ENCODE measurements at regions not wholly inside any gene's neighbourhood (a gene's known extent, or its start where the extent isn't known, plus 50 kb on each side); places are given as distances from the start of the nearest gene placed in this dataset.

GRCh38 chr10:111150691-111151090 is 73.9 kb downstream of the ADRA2A start:
- 81 to 84% methylated on average over 7 of the region's 7 CpGs for WGBS, 2 donors
- Histone ChIP-seq H3K4me1 (ENCODE audit: control insufficient read depth in 2 of 2, insufficient read depth in 2 of 2, low read length in 1 of 2) (no peaks in the 10 kb centered on the region), H3K9me3 (ENCODE audit: control insufficient read depth in 2 of 2, insufficient read depth in 1 of 2, low read depth in 1 of 2, low read length in 1 of 2) (no peaks in the 10 kb centered on the region), H3K36me3 (ENCODE audit: control insufficient read depth in 2 of 2, insufficient read depth in 2 of 2, low read length in 1 of 2) (no peaks in the 10 kb centered on the region), H3K27ac (ENCODE audit: low read depth in 2 of 2, low read length in 1 of 2) (no peak overlapping the region), H3K4me3 (ENCODE audit: low read depth in 1 of 2, low read length in 2 of 2) (no peak overlapping the region), H3K27me3 (ENCODE audit: control insufficient read depth in 1 of 2, insufficient read depth in 2 of 2, low read length in 2 of 2) (peaks cover 0 to 5% of the 10 kb centered on the region in 2 donors)

GRCh38 chr10:111151595-111152307 is 74.9 kb downstream of the ADRA2A start:
- Histone ChIP-seq H3K9me3 (ENCODE audit: control insufficient read depth in 2 of 2, insufficient read depth in 1 of 2, low read depth in 1 of 2, low read length in 1 of 2) (no peaks in the 10 kb centered on the region), H3K4me1 (ENCODE audit: control insufficient read depth in 2 of 2, insufficient read depth in 2 of 2, low read length in 1 of 2) (no peaks in the 10 kb centered on the region), H3K36me3 (ENCODE audit: control insufficient read depth in 2 of 2, insufficient read depth in 2 of 2, low read length in 1 of 2) (no peaks in the 10 kb centered on the region), H3K4me3 (ENCODE audit: low read depth in 1 of 2, low read length in 2 of 2) (no peak overlapping the region), H3K27me3 (ENCODE audit: control insufficient read depth in 1 of 2, insufficient read depth in 2 of 2, low read length in 2 of 2) (peaks cover 0 to 3% of the 10 kb centered on the region in 2 donors), H3K27ac (ENCODE audit: low read depth in 2 of 2, low read length in 1 of 2) (no peak overlapping the region)
- WGBS, 2 donors: 68 to 74% methylated on average over 14 of the region's 14 CpGs

GRCh38 chr10:111156754-111157153 is 79.9 kb downstream of the ADRA2A start:
- H3K27ac ChIP-seq (ENCODE audit: low read depth in 2 of 2, low read length in 1 of 2): no peak overlapping the region
- no peaks in the 10 kb centered on the region for H3K36me3 ChIP-seq (ENCODE audit: control insufficient read depth in 2 of 2, insufficient read depth in 2 of 2, low read length in 1 of 2)
- peaks cover 0 to 3% of the 10 kb centered on the region in 2 donors for H3K27me3 ChIP-seq (ENCODE audit: control insufficient read depth in 1 of 2, insufficient read depth in 2 of 2, low read length in 2 of 2)
- H3K4me1 ChIP-seq (ENCODE audit: control insufficient read depth in 2 of 2, insufficient read depth in 2 of 2, low read length in 1 of 2): no peaks in the 10 kb centered on the region
- H3K9me3 ChIP-seq (ENCODE audit: control insufficient read depth in 2 of 2, insufficient read depth in 1 of 2, low read depth in 1 of 2, low read length in 1 of 2): no peaks in the 10 kb centered on the region
- no peak overlapping the region for H3K4me3 ChIP-seq (ENCODE audit: low read depth in 1 of 2, low read length in 2 of 2)
- 83% methylated on average over 2 of the region's 2 CpGs for WGBS, 2 donors

- no peak overlapping the region for H3K4me3 ChIP-seq (ENCODE audit: low read depth in 1 of 2, low read length in 2 of 2)
- no peak overlapping the region for H3K27ac ChIP-seq (ENCODE audit: low read depth in 2 of 2, low read length in 1 of 2)
- peaks cover 0 to 3% of the 10 kb centered on the region in 2 donors for H3K27me3 ChIP-seq (ENCODE audit: control insufficient read depth in 1 of 2, insufficient read depth in 2 of 2, low read length in 2 of 2)
- WGBS, 2 donors: 78 to 85% methylated on average over 3 of the region's 3 CpGs
- H3K36me3 ChIP-seq (ENCODE audit: control insufficient read depth in 2 of 2, insufficient read depth in 2 of 2, low read length in 1 of 2): no peaks in the 10 kb centered on the region
- no peaks in the 10 kb centered on the region for H3K4me1 ChIP-seq (ENCODE audit: control insufficient read depth in 2 of 2, insufficient read depth in 2 of 2, low read length in 1 of 2)
- no peaks in the 10 kb centered on the region for H3K9me3 ChIP-seq (ENCODE audit: control insufficient read depth in 2 of 2, insufficient read depth in 1 of 2, low read depth in 1 of 2, low read length in 1 of 2)
These were observed 81.8 kb downstream of the ADRA2A start for GRCh38 chr10:111158595-111158994.

GRCh38 chr10:111161109-111161874 is 84.5 kb downstream of the ADRA2A start:
- Histone ChIP-seq H3K27me3 (ENCODE audit: control insufficient read depth in 1 of 2, insufficient read depth in 2 of 2, low read length in 2 of 2) (no peaks in the 10 kb centered on the region), H3K9me3 (ENCODE audit: control insufficient read depth in 2 of 2, insufficient read depth in 1 of 2, low read depth in 1 of 2, low read length in 1 of 2) (peaks cover 0 to under 1% of the 10 kb centered on the region in 2 donors), H3K27ac (ENCODE audit: low read depth in 2 of 2, low read length in 1 of 2) (no peak overlapping the region), H3K4me1 (ENCODE audit: control insufficient read depth in 2 of 2, insufficient read depth in 2 of 2, low read length in 1 of 2) (no peaks in the 10 kb centered on the region), H3K4me3 (ENCODE audit: low read depth in 1 of 2, low read length in 2 of 2) (no peak overlapping the region), H3K36me3 (ENCODE audit: control insufficient read depth in 2 of 2, insufficient read depth in 2 of 2, low read length in 1 of 2) (no peaks in the 10 kb centered on the region)
- 62 to 64% methylated on average over 7 of the region's 7 CpGs for WGBS, 2 donors

GRCh38 chr10:111171183-111171582 is 94.4 kb downstream of the ADRA2A start:
- Histone ChIP-seq H3K36me3 (ENCODE audit: control insufficient read depth in 2 of 2, insufficient read depth in 2 of 2, low read length in 1 of 2) (no peaks in the 10 kb centered on the region), H3K27me3 (ENCODE audit: control insufficient read depth in 1 of 2, insufficient read depth in 2 of 2, low read length in 2 of 2) (no peaks in the 10 kb centered on the region), H3K9me3 (ENCODE audit: control insufficient read depth in 2 of 2, insufficient read depth in 1 of 2, low read depth in 1 of 2, low read length in 1 of 2) (peaks cover 0 to 4% of the 10 kb centered on the region in 2 donors), H3K27ac (ENCODE audit: low read depth in 2 of 2, low read length in 1 of 2) (no peak overlapping the region), H3K4me1 (ENCODE audit: control insufficient read depth in 2 of 2, insufficient read depth in 2 of 2, low read length in 1 of 2) (no peaks in the 10 kb centered on the region), H3K4me3 (ENCODE audit: low read depth in 1 of 2, low read length in 2 of 2) (no peak overlapping the region)
- 91 to 96% methylated on average over 1 of the region's 1 CpG for WGBS, 2 donors

GRCh38 chr10:111175787-111176186 is 99.0 kb downstream of the ADRA2A start:
- no peaks in the 10 kb centered on the region for H3K36me3 ChIP-seq (ENCODE audit: control insufficient read depth in 2 of 2, insufficient read depth in 2 of 2, low read length in 1 of 2)
- H3K4me3 ChIP-seq (ENCODE audit: low read depth in 1 of 2, low read length in 2 of 2): no peak overlapping the region
- no peaks in the 10 kb centered on the region for H3K4me1 ChIP-seq (ENCODE audit: control insufficient read depth in 2 of 2, insufficient read depth in 2 of 2, low read length in 1 of 2)
- H3K27ac ChIP-seq (ENCODE audit: low read depth in 2 of 2, low read length in 1 of 2): no peak overlapping the region
- WGBS, 2 donors: 72 to 81% methylated on average over 3 of the region's 3 CpGs
- no peaks in the 10 kb centered on the region for H3K27me3 ChIP-seq (ENCODE audit: control insufficient read depth in 1 of 2, insufficient read depth in 2 of 2, low read length in 2 of 2)
- peaks cover 0 to 3% of the 10 kb centered on the region in 2 donors for H3K9me3 ChIP-seq (ENCODE audit: control insufficient read depth in 2 of 2, insufficient read depth in 1 of 2, low read depth in 1 of 2, low read length in 1 of 2)

GRCh38 chr10:111177379-111177778 is 100.5 kb downstream of the ADRA2A start:
- WGBS, 2 donors: 73 to 83% methylated on average over 2 of the region's 2 CpGs
- Histone ChIP-seq H3K4me1 (ENCODE audit: control insufficient read depth in 2 of 2, insufficient read depth in 2 of 2, low read length in 1 of 2) (no peaks in the 10 kb centered on the region), H3K4me3 (ENCODE audit: low read depth in 1 of 2, low read length in 2 of 2) (no peak overlapping the region), H3K27ac (ENCODE audit: low read depth in 2 of 2, low read length in 1 of 2) (no peak overlapping the region), H3K36me3 (ENCODE audit: control insufficient read depth in 2 of 2, insufficient read depth in 2 of 2, low read length in 1 of 2) (no peaks in the 10 kb centered on the region), H3K9me3 (ENCODE audit: control insufficient read depth in 2 of 2, insufficient read depth in 1 of 2, low read depth in 1 of 2, low read length in 1 of 2) (peaks cover 0 to 3% of the 10 kb centered on the region in 2 donors), H3K27me3 (ENCODE audit: control insufficient read depth in 1 of 2, insufficient read depth in 2 of 2, low read length in 2 of 2) (no peaks in the 10 kb centered on the region)

- Histone ChIP-seq H3K36me3 (ENCODE audit: control insufficient read depth in 2 of 2, insufficient read depth in 2 of 2, low read length in 1 of 2) (no peaks in the 10 kb centered on the region), H3K9me3 (ENCODE audit: control insufficient read depth in 2 of 2, insufficient read depth in 1 of 2, low read depth in 1 of 2, low read length in 1 of 2) (peaks cover 0 to 3% of the 10 kb centered on the region in 2 donors), H3K27me3 (ENCODE audit: control insufficient read depth in 1 of 2, insufficient read depth in 2 of 2, low read length in 2 of 2) (no peaks in the 10 kb centered on the region), H3K4me3 (ENCODE audit: low read depth in 1 of 2, low read length in 2 of 2) (no peak overlapping the region), H3K4me1 (ENCODE audit: control insufficient read depth in 2 of 2, insufficient read depth in 2 of 2, low read length in 1 of 2) (no peaks in the 10 kb centered on the region), H3K27ac (ENCODE audit: low read depth in 2 of 2, low read length in 1 of 2) (no peak overlapping the region)
- 75 to 77% methylated on average over 2 of the region's 2 CpGs for WGBS, 2 donors
These were observed 102.7 kb downstream of the ADRA2A start for GRCh38 chr10:111179514-111179913.

Data from esophagus (tissue), 2 donors.